Stimulated activated CD8-positive, alpha-beta memory T cell treated with anti-CD3 and anti-CD28 coated beads, Interleukin-15, amount 100 ng/mL, for 1 hour (primary cell): ENCODE measurements at regions not wholly inside any gene's neighbourhood (a gene's known extent, or its start where the extent isn't known, plus 50 kb on each side); places are given as distances from the start of the nearest gene placed in this dataset.

Source experiments
- DNase-seq: peaks from one replicate; pipeline ENCODE4 v3.0.0-alpha.2; 2020; ENCODE audit warnings: low read depth

DNA sequence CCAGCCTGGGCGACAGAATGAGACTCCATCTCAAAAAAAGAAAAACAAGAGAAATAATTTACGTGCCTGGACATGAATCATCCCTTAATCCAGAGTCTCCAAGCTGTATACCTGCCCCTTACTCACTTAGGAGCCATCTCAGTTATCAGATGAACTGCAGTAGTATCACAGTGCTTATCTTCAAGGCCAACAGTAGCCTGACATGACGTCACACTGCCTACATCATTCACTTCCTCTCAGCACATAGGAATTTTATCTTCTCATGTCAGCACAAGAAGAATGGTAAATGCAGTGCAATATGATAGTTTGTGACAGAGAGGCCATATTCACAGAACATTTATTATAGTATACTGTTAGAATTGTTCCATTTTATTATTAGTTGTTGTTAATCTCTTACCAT lies 216.6 kb downstream of the SS18 start:
- DNase-seq: no peak

DNA sequence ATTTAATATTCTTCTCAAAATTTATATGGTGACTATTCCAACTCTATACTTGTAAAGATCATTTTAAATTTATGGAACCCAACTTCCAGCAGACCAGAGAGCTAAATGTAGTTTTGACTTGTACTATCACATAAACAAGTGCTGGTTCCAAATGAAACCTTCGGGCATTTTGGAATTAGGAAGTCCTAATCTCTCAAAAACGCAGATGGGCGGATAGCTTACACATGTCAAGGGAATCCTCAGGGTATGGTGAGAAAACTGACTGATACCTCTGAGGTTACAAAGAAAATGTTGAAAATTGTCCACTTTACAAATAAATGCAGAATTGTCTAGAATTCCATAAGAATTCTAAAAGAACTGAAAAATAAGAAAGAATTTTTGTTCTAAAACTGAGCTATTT lies 224.1 kb downstream of the SS18 start:
- no peak for DNase-seq

DNA sequence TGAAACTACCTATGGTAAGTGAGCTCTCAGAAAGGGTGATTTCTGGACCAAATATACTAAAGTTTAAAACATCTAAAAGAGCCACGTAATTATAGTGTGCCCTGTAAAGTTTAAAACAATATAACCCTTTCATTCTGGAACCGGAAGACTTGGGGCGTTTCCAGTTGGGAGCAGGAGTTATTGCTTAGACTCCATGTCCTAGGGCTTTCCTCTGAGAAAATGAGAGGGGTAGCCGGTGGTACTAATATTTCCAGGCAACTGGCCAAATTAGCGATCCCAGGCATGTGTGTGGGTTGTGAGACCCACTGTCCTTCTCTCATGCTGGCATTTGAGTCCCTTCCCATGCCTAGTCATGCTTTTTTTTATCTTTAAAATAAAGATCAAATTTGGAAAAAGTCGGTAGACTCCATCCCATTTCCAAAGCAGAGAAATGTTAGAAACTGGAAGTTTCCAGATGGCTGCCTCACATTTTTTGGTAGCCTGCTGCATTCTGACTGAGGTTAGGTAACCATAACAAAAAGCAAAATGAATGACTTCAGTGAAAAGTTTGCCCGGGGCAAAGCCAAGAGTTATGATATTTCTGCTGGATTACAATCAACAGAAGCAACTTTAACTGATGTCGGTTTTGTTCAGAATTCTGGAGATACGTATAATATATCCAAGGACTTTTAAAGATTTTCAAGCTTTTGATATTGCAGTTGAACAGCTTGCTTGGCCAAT lies 227.4 kb downstream of the SS18 start:
- DNase-seq: no peak

DNA sequence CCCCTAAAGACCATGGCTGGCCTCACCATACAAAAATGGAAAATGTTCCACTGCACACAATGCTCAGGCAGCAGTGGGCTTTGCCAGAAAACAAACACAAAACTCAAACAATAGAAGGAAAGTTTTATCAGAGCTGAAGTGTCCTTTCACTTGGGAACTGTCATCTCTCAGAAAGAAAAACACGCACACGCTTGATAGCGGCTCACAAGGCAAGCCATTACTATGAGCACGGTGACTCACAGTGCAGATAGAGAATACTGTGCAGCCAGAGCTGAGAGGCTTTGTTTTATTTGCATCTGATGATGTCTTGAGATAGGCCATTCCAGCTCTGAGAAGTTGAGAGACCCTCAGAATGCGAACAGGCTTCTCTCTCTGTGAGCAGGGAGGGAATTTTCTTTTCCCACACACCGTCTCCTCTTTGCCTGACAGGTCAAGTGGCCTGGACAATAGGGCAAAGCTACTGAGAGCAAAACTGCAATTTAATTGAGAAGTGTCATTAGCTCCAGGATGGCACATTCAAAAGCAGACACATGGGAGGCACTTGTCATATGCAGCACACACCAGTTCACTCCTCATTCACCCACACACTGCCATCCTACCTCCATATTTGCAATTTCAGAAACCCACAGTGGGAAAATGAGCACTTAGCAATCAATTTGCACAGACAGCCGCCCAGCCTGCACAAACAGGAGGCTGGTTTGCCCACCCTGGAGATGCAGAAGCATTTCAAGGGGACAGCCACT lies 236.6 kb downstream of the SS18 start:
- DNase-seq: no peak

DNA sequence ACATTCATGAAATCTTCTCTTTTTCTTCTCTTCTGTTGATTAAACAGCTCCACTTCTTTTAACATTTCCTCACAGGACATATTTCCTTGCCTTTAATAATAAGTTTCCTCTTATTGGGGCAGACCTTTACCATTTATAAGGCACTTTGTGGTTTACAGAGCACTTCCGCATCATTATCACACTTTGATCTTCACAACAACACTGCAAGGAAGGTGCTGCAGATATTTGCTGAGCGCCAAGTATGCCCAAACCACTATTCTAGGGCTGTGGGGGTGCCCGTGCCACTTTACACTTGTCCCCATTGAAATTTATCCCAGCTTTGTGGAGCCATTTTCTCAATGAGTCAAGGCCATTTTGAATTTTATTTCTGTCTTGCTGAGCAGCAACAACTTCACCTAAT lies 246.6 kb downstream of the SS18 start:
- no peak for DNase-seq

DNA sequence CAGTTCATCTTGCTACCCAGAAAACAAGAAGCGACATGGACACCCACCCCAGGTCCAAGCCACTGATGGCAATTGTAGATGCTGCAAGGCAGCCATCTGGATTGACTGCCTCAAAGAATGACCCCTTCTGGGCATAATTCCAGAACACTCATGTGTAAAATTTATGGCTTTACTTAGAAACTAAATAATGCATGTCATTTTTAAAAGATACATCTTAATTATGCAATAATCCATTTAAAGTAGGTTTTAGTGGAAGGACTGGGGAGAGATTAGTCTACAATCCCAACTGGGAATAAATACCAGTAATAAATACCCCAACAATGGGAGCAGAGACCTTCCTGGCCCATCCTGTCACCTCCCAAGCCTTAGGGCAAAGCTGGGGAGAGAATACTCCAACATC lies 247.7 kb downstream of the SS18 start:
- no peak for DNase-seq

DNA sequence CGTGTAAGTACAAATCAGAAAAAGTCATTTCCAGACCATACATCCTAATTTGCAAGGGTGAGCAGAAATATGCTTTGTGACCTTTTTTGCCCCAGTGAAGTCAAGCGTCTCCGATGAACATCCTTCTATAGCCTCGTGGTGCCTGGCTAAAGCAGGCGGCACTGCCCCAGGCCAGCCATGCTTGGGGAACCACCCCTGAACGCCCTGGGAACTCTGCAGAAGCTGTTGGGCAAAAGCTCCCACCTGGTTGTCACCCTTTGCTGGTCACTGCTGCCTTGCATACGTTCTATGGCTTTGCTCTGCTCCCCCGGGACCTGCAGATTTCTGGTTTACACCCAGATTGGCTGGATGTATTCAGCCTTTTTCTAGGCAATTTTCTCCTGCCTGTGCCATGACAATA lies 256.4 kb downstream of the SS18 start:
- no peak for DNase-seq

DNA sequence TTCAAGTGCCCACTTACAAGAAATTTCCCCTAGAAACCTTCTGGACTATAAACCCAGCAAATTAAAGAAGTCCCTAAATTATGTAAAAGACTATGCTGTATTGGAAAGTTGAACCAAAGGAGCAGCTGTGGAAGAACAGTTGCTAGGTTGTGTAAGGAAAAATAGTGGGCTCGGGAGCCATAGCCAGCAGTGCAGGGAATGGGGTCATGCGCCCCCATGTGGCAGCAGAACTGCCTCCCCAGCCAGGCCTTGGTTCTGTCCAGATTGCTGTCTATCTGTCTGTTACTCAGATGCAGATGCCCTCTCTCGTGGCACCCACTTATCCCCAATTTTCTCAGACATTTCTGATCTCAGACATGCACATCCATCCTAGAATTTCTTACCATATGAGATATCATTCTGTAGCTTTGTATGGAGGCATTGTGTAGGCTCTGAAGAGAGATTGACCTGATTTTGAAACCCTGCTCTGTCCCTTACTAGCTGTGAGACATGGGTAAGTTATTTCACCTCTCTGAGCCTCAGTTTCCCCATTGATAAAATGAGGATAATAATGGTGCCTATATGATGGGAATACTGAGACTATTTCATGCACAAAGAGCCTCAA lies 258.3 kb downstream of the SS18 start:
- DNase-seq: no peak

DNA sequence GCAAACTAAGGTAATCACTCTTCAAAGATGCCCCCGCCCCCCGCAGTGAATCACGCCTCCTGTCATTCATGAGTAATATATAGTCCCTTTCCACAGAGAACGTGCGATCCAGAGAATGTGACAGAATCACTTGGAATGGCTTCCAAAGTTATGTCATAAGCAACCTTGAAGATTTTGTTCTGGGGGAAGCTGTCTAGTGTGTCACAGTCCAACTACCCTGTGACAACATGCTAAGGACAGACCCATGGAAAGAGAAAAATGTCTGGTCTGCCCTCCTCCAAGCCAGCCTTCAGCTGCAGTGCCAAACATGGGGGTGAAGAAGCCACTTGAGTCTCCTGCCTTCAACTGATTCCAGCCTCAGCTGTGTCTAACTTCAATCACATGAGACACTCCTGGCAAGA lies 259.1 kb downstream of the SS18 start:
- no peak for DNase-seq

DNA sequence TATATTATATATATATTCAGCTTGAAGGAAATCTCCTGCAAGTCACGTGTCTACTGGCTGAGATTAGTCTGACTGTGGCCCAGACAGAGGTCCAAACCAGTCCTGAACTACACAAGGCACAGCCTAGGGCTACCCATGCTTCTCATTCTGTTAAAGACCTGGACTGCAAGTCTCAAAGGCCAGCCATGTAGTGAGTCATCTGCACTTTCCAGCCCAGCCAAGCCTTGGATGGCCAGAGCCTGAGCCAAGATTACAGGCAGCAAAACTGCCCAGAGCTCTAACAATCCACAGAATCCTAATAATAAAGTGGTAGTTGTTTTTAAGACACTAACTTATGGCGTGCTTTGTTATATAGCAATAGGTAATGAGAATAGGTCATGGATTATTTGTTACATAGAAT lies 259.6 kb downstream of the SS18 start:
- DNase-seq: no peak

DNA sequence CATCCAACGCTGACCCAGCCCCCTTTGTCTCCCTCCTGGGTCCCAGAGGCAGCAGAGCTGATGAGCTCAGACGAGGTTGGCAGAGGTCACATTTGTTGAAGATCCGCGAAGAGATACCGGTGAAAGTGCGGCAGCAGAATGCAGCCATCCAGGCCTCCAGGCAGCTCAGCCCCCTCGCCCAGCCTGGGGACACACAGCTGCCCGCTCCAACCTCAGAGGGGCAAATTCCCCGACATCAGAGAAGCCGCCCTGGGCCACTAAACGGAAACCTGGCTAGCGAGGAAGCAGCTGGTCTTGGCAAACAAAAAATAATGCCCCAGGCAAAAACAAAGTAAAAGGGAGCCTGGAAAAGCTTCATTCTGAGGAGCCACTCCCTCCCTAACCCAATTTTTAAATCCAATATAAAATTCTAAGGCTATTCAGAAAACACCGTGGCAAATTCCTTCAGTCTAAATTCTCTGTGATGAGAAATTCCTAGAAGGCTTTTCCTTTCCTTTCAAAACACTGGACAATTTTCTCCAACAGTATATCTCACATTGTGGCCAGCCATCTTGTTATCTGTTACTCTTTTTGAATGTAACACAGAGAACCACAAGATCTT lies 262.4 kb downstream of the SS18 start:
- no peak for DNase-seq

DNA sequence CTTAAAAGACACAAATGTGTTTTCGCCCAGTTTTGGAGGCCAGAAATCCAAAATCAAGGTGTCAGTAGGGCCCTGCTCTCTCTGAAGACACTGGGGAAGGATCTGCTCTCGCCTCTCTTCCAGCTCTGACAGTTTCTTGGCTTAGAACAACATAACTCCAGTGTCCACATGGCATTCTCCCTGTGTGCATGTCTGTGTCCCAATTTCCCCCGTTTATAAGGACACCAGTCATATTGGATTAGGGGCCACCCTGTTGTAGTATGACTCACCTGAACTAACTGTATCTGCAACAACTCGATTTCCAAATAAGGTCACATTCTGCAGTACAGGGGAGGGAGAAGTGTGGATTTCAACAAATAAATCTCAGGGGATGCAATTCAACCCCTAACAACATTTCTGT lies 263.2 kb downstream of the SS18 start:
- no peak for DNase-seq

DNA sequence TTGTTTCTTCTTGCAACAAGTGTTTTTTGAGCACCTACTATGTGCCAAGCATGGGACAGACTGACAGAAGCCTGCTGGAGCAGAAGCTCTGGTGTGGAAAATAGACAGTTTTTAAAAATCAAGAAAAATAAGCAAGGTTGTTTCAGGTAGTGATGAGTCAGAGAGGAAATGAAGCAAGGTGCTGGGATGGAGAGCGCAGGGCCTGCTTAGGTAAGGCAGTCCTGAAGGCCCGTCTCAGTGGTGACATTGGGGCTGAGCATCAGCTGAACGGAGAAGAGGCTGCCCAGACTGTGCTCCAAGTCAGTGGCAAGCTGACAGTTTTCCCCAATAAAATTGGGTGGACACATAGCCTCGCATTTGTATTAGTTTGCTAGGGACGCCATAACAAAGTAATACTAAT lies 263.6 kb downstream of the SS18 start:
- DNase-seq: no peak

DNA sequence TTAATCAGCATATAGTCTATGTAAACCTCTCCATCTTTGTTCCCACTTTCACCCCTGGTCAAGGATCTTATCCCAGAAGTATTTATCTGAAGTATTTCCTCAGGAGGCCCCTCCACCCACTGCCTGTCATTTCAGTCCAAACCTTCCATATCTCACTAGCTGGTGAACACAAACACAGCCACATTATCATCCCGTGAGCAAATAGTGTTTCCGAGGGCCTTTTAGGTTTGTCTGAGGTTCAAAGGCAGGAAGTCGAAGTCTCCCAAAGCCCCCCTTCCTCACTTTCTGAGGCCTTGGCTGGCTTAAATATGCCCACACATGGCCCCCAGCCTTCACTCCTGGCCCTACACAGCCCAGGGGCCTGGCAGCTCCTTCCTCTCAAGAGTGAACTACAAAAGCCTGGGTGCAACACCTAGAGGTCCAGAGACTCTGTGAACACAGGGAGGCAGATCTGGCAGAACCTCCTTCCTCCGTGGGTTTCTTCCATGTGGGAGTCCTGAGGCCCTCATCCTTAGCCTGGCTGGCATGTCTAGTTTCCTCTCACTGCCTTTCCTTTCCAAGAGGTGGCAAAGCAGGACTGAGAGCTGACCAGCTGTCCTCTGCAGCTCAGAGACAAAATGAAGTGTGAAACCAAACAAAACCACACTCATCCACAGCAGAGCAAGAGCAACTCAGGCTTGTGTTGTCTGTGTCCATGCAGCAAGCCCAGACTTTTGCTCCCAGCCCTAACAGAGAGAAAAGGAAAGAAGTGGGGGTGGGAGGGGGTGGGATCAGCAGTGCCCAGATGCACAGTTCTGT lies 264.2 kb downstream of the SS18 start:
- DNase-seq: no peak

DNA sequence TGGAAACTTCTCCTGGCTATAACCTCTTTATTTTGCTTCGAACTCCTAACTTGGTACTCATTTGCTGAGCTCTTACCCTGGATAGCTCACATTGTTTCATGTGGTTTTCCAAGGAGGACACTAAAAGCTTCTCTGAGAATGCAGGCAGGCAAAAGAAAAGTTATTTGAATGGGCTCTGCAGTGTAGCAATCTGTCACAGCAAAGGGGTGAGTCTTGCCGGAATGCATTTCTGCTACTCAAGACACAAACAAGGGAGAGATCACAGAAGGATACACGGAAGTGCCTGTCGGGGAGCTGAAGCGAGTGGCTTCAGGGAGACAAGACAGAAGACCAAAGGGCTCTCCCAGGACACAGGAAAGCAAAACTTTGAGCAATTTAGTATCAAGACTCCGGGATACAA lies 265.4 kb downstream of the SS18 start:
- no peak for DNase-seq

DNA sequence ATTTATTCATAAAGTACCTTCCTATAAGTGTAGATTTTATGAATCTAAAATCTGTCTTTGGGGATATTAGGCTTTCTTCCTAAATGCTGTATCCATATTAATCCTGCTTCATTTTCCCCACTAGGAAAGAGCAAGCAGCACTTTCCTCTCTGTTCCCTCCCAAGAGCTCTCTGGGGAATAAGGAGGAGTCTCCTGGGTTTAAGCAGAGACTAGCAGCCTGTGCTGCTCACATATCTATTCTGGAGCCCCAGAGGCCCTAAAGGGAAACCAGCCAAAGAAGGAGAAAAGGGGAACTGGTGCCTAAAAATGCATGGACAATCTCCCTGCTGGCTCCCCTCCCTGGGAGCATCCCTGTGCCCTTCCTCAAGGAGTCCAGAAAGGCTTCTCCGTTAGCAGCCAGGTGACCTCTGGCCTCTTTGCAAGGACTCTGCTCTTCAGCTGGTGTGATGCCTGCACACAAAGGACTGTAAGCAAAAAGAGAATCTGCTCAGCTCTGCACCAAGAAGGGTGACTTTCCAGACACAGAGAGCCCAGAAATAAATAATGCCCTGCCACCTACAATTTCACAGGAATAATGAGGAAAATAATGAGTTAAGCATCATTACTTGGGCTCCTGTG lies 270.6 kb downstream of the SS18 start:
- no peak for DNase-seq

DNA sequence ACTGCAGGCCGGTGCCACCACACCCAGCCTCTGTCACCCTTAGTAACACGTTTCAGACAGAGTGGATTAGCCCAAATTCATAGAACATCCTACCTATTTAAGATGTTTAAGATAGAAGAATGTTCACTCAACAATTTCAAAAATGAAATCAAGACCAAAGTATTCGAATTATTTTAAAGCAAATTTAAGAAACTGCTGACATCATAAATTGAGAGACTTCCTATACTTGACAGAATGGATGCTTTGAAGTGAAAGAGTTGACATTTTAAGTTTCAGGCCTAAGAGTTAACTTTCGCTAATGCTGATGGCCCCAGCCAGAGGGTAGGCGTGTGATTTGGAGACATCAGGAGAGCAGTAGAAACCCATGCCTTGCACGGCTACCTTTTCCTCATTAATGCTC lies 271.9 kb downstream of the SS18 start:
- DNase-seq: no peak

DNA sequence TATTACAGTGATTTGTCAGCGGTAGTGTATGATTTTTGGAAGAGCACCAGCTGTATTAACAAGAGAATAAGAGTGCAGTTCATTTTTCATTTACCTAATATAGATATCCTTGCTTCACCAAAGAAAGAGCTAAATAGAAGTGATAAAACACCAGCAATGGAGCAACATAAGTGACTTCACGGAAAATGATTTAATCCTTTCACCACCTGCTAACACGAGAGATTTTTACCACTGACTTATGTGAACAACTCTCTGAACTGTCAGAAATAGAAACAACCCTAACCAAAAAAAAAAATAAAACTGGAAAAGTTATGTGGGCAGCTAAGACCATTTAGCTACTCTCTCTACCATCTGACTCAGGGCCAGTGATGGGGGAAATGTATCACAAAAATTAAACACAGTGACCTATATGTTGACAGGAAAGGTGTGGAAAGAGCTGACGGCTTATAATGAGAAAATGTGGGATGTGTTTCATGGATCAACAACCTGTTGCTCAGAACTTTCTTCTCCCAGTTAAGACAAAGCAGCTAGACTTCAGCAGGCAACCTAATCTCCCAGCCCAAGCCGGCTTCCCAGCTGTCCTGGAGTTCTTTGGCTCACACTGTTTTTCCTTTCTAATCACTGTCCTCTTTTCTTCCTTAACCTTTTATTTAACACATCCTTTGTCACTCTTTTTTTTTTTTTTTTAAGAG lies 272.7 kb downstream of the SS18 start:
- DNase-seq: no peak

DNA sequence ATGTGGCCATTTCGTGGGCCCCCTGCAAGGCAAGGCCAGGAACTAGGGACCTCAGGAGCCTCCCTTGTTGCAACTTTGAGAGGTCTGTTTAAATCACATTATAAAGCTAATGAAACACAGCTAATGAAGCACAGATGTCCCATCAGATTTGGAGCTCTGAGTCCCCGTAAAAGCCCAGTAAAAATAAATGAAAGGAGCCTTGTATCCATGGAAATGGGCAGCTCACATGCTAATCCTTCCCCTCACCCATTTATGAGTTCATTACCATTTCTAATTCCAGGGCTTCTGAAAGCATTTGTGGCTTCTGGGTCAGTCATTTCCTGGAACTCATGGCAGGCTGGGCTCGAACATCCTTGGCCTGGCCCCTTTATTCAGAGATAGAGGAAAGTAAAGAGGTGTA lies 274.8 kb downstream of the SS18 start:
- DNase-seq: no peak

DNA sequence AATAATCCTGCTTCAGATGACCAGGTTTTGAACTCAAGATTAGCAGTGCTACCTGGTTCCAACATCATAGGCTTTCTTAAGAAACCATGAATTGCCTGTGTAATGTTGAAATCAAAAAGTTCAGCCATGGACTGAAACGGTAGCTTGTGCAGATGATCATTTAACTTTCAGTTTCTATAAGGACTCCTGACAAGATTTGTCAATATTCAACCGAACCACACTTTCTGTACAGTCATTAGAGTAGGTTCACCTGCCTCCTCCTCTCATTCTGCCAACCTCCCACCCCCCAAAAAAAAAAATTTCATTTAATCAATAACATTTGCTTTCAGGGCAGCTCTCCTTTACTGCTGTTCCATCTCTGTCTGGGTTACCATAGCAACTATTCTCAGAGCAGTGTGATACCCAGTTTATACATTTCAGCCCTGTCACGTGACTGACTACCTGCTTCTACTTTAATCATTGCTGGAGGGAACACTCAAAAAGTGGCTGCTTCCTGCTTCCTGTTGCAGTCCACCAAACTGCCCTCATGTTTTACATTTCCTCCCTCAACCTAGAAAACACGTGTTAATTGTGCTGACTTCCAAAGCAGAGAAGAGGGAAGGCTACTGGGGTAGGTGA lies 275.5 kb downstream of the SS18 start:
- DNase-seq: no peak

DNA sequence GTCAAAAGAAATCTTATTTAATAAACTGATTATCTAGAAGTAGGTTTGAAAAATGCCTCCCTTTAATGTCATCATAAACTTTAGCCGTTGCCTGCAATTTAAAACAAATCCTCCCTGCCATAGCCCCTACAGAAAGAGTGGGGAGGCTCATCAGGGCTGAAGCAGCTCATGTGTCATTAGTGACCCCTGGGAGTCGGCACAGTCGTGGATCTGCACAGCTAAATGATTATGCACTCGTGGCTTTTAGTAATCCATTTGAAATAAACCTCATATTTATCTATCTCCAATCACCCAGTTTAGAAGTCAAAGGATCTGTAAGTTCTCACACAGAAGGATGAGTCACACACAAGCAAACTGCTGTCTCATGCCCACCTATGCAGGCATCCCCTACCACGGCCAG lies 277.3 kb downstream of the SS18 start:
- DNase-seq: no peak
